Left lung (tissue), 4 donors: ENCODE measurements at regions not wholly inside any gene's neighbourhood (a gene's known extent, or its start where the extent isn't known, plus 50 kb on each side); places are given as distances from the start of the nearest gene placed in this dataset.
A peak's percentile ranks its signal among the peaks of the same experiment; 100 is the strongest.
"Not testable (repeated sequence)": the region's sequence is repeated elsewhere in the genome, so short reads cannot be mapped to it uniquely, and the experiment has no call there.

Source experiments
- ATAC-seq: fragments of 200-7000 bp; cut with Tn5 transposase; one replicate; pipeline ENCODE4 v1.9.1; 2020; ENCODE audit warnings: moderate library complexity
- DNase-seq, 4 donors: peaks; one replicate each; pipeline ENCODE4 v3.0.0-alpha.2; 2013 to 2020
- H3K27ac ChIP-seq, 2 donors: fragments of 200-600 bp; sonication (generic) in 1 of 2; one replicate each; pipeline versions ENCODE4 v1.5.0 to v1.8.0; 2020 to 2021
- H3K27me3 ChIP-seq, 2 donors: fragments of 200-600 bp; sonication (generic) in 1 of 2; one replicate each; pipeline versions ENCODE4 v1.5.0 to v1.8.0; 2020 to 2021
- H3K36me3 ChIP-seq, 2 donors: fragments of 200-600 bp; sonication (generic) in 1 of 2; one replicate each; pipeline versions ENCODE4 v1.5.0 to v1.8.0; 2020 to 2021
- H3K4me1 ChIP-seq, 2 donors: fragments of 200-600 bp; one replicate each; pipeline ENCODE4 v1.8.0; 2021
- H3K4me3 ChIP-seq, 2 donors: fragments of 200-600 bp; sonication (generic) in 1 of 2; one replicate each; pipeline versions ENCODE4 v1.5.0 to v1.8.0; 2020 to 2021; ENCODE audit warnings: mild to moderate bottlenecking in 1 of 2
- H3K9me3 ChIP-seq, 2 donors: fragments of 200-600 bp; sonication (generic) in 1 of 2; one replicate each; pipeline versions ENCODE4 v1.5.0 to v1.8.0; 2020 to 2021
- CTCF ChIP-seq, 2 donors: fragments of 200-600 bp; sonication (generic) in 1 of 2; IDR thresholded peaks; one replicate each; pipeline versions ENCODE4 v1.5.0 to v1.8.0; 2021; ENCODE audit warnings: antibody characterized with exemption in 2 of 2
- intact Hi-C, 2 donors: fragments of 100-400 bp; cut with DNase I; formaldehyde crosslinking; loops; one replicate each; pipeline versions ENCODE4 v1.11.2 to v1.14.2; 2022
- donor health status: DM: no; HTN: yes; CAD: no.
- donor health status: DM: no; HTN: no; CAD: no.

GRCh38 chr1:182163821-182164223, 102.3 kb upstream of the ZNF648 start:
- TF ChIP-seq CTCF (IDR thresholded peaks at IDR 0.05), result no peak
- ATAC-seq, result peak; percentile 29
- intact Hi-C loops, result no loop called here

GRCh38 chr1:182159443-182159842, 97.9 kb upstream of the ZNF648 start:
- H3K4me3 ChIP-seq, result no peak overlapping the region
- TF ChIP-seq CTCF (IDR thresholded peaks at IDR 0.05), result no peak
- peaks cover 0 to 16% of the 10 kb centered on the region in 2 donors for H3K9me3 ChIP-seq
- H3K27me3 ChIP-seq, result no peaks in the 10 kb centered on the region
- H3K36me3 ChIP-seq, result no peaks in the 10 kb centered on the region
- ATAC-seq, result no peak
- DNase-seq, result no peak
- H3K4me1 ChIP-seq, result peaks cover 7 to 8% of the 10 kb centered on the region in 2 donors
- H3K27ac ChIP-seq, result no peak overlapping the region
- intact Hi-C loops, result no loop called here

More at GRCh38 chr1:182163821-182164223, 102.3 kb upstream of the ZNF648 start:
- Histone ChIP-seq H3K4me1 (peaks cover 9 to 11% of the 10 kb centered on the region in 2 donors), H3K4me3 (no peak overlapping the region), H3K36me3 (no peaks in the 10 kb centered on the region), H3K27ac (no peak overlapping the region), H3K27me3 (no peaks in the 10 kb centered on the region), H3K9me3 (peaks cover 0 to 12% of the 10 kb centered on the region in 2 donors)
- DNase-seq, result peak in 1 of 4 donors; percentile 64

GRCh38 chr1:182157187-182157586, 95.7 kb upstream of the ZNF648 start:
- intact Hi-C loops, result no loop called here
- Histone ChIP-seq H3K4me3 (no peak overlapping the region), H3K9me3 (peaks cover 0 to 16% of the 10 kb centered on the region in 2 donors), H3K36me3 (no peaks in the 10 kb centered on the region), H3K4me1 (peaks cover 0 to 5% of the 10 kb centered on the region in 2 donors), H3K27ac (no peak overlapping the region), H3K27me3 (no peaks in the 10 kb centered on the region)
- no peak for TF ChIP-seq CTCF (IDR thresholded peaks at IDR 0.05)
- ATAC-seq (no peak), DNase-seq (no peak)

GRCh38 chr1:182154425-182154824, 92.9 kb upstream of the ZNF648 start:
- H3K4me1 ChIP-seq, result peaks cover 0 to 14% of the 10 kb centered on the region in 2 donors
- H3K27me3 ChIP-seq, H3K36me3 ChIP-seq, intact Hi-C loops, H3K9me3 ChIP-seq, DNase-seq, H3K27ac ChIP-seq, ATAC-seq, H3K4me3 ChIP-seq: not testable (repeated sequence)

GRCh38 chr1:182149411-182149965, 88.0 kb upstream of the ZNF648 start:
- H3K36me3 ChIP-seq, result no peaks in the 10 kb centered on the region
- H3K9me3 ChIP-seq, result no peaks in the 10 kb centered on the region
- ATAC-seq, result peak; percentile 79
- intact Hi-C loops, result loop anchor here in 1 of 2 donors (10.0 kb wide), 1 partner anchor 245 kb away; the partner anchor contains the start of gene GLUL
- H3K4me1 ChIP-seq, result peaks cover 4 to 64% of the 10 kb centered on the region in 2 donors
- no peak for TF ChIP-seq CTCF (IDR thresholded peaks at IDR 0.05)
- no peaks in the 10 kb centered on the region for H3K27me3 ChIP-seq
- H3K4me3 ChIP-seq, result no peak overlapping the region
- peak overlapping the region; percentile 66 to 99 for H3K27ac ChIP-seq
- DNase-seq, result peak in 2 of 4 donors; percentile 34 to 78

- H3K27ac ChIP-seq, result peak overlapping the region; percentile 47 to 99
- ATAC-seq (no peak), DNase-seq (no peak)
- no peaks in the 10 kb centered on the region for H3K27me3 ChIP-seq
- H3K36me3 ChIP-seq, result no peaks in the 10 kb centered on the region
- no peaks in the 10 kb centered on the region for H3K9me3 ChIP-seq
- H3K4me1 ChIP-seq, result peaks cover 18 to 74% of the 10 kb centered on the region in 2 donors
- intact Hi-C loops, result loop anchor here in 1 of 2 donors (10.0 kb wide), 1 partner anchor 247 kb away; the partner anchor contains the start of gene GLUL
- no peak for TF ChIP-seq CTCF (IDR thresholded peaks at IDR 0.05)
- H3K4me3 ChIP-seq, result no peak overlapping the region
These were observed 86.4 kb upstream of the ZNF648 start for GRCh38 chr1:182147951-182148350.
